Body of pancreas (tissue), 4 donors: ENCODE measurements at regions not wholly inside any gene's neighbourhood (a gene's known extent, or its start where the extent isn't known, plus 50 kb on each side); places are given as distances from the start of the nearest gene placed in this dataset.

Source experiments
- POLR2A ChIP-seq, 3 donors: fragments of 450-650 bp; IDR thresholded peaks; one replicate each; pipeline ENCODE4 v1.6.1; 2016; ENCODE audit warnings: antibody characterized with exemption in 3 of 3, mild to moderate bottlenecking in 2 of 3
- TF ChIP-seq, protein P1 (sequence below), 7 experiments: fragments of 450-650 bp in 4 of 7; fragments of 200-600 bp in 3 of 7; sonication (generic) in 3 of 7; IDR thresholded peaks; one replicate each; pipeline ENCODE4 v1.5.1; 2016 to 2019; ENCODE audit warnings: antibody characterized with exemption in 7 of 7

DNA sequence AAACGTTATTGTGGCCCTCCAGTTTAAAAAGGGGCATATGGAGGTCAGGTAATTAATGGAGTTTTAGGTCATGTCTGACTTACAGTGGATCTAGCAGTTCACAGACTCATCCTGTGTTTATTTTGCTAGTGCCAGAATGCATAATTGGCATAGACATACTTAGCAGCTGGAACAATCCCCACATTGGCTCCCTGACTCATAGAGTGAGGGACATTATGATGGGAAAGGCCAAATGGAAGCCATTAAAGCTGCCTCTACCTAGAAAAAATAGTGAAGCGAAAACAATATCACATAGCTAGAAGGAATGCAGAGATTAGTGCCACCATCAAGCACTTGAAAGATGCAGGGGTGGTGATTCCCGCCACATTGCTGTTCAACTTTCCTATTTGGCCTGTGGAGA is 610.7 kb downstream of the SLITRK5 start:
- TF ChIP-seq, protein P1, sequence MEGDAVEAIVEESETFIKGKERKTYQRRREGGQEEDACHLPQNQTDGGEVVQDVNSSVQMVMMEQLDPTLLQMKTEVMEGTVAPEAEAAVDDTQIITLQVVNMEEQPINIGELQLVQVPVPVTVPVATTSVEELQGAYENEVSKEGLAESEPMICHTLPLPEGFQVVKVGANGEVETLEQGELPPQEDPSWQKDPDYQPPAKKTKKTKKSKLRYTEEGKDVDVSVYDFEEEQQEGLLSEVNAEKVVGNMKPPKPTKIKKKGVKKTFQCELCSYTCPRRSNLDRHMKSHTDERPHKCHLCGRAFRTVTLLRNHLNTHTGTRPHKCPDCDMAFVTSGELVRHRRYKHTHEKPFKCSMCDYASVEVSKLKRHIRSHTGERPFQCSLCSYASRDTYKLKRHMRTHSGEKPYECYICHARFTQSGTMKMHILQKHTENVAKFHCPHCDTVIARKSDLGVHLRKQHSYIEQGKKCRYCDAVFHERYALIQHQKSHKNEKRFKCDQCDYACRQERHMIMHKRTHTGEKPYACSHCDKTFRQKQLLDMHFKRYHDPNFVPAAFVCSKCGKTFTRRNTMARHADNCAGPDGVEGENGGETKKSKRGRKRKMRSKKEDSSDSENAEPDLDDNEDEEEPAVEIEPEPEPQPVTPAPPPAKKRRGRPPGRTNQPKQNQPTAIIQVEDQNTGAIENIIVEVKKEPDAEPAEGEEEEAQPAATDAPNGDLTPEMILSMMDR (IDR thresholded peaks at IDR 0.05): no peak
- no peak for TF ChIP-seq POLR2A (IDR thresholded peaks at IDR 0.05)
